ENCODE measurements at regions not wholly inside any gene's neighbourhood (a gene's known extent, or its start where the extent isn't known, plus 50 kb on each side); places are given as distances from the start of the nearest gene placed in this dataset.

DNA sequence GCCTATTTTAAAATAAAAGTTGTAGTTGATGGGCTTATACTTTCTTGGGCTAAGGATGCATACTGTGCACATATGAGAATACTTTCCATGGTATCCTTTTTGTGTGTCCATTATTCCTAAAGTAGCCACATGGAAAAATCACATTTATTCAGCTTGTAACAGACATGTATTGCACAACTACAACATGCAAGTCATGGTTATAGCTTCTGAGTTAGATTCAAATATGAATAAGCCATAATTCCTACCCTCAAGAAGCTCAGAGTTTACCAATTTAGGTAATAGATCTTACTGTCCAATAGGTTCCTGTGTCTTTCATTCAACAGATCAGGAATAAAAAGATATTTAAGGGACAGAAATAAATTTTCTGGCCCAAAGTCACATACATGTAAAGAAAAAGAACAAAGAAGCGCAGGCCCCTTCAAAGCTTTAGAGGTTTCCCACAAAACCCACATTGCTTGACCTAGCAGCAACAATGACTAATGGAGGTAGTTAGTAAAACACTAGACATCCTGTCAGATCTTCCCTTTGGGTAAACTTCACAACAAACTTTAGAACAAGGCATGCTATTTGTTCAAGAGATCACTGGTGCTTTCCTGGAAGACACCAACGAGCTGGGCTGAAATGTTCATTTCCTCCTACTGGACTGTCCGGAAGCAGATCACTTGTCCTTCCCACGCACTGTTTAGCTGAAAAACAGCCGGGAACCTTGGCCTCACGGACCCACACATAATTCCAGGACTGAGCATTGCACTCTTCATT lies 78.4 kb upstream of the ITGA1 start:
- in situ Hi-C loops (cut with MboI; ENCODE audit: low sequenced_read_pairs), result no loop called here

DNA sequence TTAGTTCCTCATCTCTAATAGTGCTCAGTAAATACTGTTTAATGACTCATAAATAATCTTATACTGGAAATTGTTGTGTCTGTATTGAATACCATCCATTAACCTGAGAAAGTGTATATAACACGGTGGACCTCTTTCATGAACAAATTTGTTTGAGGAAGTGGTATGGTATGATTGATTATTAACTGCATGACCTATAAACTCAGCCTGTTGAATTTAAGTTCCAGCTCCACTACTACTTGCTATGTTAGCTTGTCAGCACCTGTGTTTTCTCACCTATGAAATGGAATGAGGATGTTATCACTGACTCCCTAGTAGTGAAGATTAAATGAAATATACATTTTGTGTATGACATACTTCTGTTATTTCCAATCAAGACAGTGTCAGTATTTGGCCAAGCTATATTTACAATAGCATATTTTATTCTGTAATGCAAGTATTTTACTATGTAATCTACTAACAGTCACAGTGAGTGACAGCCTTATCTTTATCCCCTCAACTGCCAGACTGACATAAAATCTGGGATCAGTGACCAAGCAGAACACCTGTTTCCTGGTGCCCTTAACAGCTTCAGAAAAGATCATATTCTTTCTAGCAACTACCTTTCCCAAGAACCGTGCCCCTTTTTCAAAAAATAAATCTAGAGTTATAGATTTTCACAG lies 77.3 kb upstream of the ITGA1 start:
- in situ Hi-C loops (cut with MboI; ENCODE audit: low sequenced_read_pairs), result no loop called here

DNA sequence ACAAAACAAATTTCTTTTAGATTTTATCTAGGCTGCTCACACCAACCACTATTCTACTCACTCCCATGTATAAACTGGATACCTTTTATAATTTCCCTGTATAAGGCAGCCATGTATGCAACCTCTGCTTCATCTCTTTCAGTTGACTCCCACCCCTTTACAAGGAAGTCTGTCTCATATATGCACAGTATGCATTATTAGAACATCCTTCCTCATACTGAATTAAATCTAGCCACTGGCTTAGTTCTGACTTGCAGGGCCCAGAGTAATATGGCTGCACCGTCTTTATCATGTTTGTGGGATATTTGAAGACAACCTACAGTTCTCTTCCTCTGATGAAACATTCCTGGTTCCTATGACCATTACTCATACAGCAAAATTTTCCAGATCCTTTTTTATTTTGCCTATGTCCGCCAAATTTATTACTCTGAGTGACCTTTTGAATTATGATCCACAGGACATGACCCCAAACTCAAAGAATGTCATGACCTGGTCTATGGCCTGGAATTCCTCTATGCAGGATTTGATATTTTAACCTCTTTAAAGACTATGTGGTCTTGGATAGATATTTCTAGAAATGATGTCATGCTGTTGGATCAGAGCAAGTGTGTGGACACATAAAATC lies 76.6 kb upstream of the ITGA1 start:
- in situ Hi-C loops (cut with MboI; ENCODE audit: low sequenced_read_pairs), result no loop called here

DNA sequence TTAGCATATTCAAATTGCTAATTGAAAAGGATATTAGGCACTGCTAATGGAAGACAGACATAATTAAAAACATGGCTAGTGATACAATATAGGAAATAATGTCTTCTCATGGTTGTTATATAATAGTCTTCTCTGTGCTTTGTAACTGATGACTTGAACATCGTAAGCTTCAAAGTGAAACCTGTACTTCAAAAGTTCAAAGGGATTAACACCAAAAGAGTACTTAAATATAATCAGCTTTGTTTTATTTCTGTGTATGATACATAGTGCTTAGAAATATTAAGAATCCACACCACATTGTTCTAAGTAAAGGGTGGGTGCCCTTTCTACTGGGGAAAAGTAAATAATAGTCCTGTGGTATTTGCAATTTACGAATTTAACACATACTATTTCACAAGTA lies 75.4 kb upstream of the ITGA1 start:
- in situ Hi-C loops (cut with MboI; ENCODE audit: low sequenced_read_pairs), result no loop called here

DNA sequence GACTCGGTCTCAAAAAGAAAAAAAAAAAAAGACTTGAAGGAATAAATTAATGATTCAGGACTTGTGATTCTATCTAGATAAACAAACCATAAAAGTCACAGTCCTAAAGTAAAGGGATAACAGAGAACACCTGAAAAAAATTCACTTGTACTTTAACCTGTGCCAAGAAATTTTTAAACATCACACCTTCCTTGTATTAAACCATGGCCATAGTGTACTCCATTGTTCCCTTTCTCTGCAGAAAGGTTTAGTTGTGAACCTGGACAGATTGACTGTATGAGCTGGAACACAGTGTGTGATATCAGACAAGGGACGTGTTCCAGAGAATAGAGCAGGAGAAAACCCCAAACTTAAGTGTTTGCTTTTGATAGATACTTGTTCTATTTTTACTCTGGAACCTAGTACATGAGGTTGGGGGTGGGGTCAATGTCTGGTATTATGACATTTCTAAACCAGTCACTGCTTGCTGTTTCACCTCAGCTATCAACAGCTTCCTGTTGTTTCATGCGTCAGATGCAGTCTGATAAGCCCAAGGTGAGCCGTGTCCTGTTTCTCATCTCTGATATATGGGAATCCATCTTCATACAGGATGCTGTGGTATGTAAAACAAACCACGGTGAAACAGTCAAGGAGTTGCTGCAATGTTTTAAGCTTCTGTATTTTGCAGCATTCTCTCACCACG lies 62.5 kb upstream of the ITGA1 start:
- in situ Hi-C loops (cut with MboI; ENCODE audit: low sequenced_read_pairs), result no loop called here

DNA sequence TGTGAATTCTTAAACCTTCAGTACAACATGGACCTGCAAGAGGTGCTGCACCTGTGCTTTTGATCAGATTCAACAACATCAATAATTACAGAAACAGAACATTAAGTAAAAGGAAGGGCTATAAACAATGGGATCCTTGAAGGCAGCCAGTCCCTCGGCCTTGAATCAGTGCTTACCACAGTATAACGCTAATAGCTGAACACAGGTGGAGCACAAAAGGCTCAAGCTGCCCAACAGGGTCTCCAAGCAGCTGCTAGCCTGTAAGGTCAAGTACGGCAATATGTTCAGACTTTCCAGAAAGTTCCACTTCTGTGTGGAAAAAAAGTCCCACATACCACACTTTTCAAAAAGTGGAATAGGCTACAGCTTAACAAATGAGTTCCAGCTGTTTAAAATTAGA lies 61.9 kb upstream of the ITGA1 start:
- in situ Hi-C loops (cut with MboI; ENCODE audit: low sequenced_read_pairs), result no loop called here

DNA sequence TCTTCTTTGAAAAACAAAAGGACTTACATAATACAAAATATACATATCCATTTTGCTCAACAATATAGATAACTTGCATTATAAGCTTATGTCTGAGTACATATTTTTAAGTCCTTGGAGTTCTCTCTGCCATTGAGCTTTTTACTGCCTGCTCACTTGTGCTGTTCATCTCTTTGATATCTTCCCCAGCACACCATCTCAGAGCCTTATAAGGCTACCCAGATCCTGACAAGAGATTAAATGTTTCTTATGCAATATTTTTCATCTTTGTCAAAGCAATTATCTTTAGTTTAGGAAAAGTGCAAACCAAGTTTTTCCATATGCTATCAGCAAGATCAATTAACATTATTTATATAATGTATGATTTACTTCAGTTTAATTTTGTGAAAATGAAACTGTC lies 60.7 kb upstream of the ITGA1 start:
- in situ Hi-C loops (cut with MboI; ENCODE audit: low sequenced_read_pairs), result no loop called here

DNA sequence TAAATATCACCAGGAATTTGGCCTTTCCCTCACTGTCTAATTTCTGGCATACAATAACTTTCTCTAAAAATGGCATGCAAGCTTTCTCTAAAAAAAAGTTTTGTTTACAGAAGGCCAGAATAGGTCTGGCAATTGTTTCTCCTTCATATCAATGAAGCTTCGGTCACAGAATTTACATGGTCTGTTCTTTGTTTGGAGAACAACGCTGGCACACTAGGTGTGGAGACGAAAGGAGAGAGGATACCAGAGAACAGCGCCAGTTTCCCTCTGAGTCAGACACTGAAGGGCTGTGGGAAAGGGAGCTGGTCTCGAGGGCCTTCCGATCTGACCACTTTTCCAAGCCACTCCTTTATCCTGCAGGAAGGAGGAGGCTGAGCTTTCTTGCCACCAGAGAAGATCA lies 60.1 kb upstream of the ITGA1 start:
- in situ Hi-C loops (cut with MboI; ENCODE audit: low sequenced_read_pairs), result no loop called here

DNA sequence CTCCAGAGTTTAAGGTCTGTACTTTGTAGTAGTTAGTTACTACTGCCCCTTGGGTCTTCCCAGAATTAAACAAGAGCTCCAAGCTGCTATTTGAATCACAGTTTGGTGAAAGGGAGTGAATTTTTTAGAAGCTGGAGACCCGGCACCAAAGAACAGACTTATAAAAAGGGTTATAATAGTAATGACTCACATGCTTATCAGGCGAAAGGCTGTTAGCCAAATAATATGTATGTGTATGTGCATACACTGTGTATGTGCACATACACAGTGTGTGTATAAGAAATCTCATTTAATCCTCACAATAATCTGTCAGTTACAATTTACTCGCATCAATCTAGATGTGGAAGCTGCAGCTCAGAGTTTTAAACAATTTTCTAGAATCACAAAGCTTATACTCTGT lies 59.5 kb upstream of the ITGA1 start:
- in situ Hi-C loops (cut with MboI; ENCODE audit: low sequenced_read_pairs), result no loop called here

DNA sequence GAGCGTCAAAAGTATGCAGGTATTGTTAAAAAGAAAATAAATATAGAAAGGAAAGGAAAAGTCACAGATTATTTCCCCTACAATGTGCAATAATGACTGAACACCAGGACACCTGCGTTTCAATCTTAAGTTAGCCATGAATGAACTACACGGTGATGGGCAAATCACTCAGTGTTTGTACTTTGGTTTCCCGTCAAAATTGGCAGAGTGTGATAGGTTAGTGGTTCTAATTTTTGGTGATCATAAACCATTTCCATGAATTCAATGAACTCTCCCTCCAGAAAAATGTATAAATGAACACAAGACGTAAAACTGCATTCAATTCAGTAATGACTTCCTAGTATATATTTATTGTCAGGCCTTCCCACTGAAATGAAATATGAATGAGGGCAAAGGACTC lies 59.0 kb upstream of the ITGA1 start:
- in situ Hi-C loops (cut with MboI; ENCODE audit: low sequenced_read_pairs), result no loop called here

DNA sequence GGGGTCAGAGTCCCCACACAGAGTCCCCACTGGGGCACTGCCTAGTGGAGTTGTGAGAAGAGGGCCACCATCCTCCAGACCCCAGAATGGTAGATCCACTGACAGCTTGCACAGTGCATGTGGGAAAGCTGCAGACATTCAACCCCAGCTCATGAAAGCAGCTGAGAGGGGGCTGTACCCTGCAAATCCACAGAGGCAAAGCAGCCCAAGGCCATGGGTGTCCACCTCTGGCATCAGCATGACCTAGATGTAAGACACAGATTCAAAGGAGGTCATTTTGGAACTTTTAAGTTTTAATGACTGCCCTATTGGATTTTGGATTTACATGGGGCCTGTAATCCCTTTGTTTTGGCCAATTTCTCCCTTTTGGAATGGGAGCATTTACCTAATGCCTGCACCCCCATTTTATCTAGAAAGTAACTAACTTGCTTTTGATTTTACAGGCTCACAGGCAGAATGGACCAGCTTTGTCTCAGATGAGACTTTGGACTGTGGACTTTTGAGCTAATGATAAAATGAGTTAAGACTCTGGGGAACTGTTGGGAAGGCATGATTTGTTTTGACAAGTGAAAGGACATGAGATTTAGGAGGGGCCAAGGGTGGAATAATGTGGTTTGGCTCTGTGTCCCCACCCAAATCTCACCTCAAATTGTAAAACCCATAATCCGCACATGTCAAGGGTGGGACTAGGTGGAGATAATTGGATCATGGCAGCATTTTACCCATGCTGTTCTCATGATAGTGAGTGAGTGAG lies 56.3 kb upstream of the ITGA1 start:
- in situ Hi-C loops (cut with MboI; ENCODE audit: low sequenced_read_pairs), result no loop called here

DNA sequence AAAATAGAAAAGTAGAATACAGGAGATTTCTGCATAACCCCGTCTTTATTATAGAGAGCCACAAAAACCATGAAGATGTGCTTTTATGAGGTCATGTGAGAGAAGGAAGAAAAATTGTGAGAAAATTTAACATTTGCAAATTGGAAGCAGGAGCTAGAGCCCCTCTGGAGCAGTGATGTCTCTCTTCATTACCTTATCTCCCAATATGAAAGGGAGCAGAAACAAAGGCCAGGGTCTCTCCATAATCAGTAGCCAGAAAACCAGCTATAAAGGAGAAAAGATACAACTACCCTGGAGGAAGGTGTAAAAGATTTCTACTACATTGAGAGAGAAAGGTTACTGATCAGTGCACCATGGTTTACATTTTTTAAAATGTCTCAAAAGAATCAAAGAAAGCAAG lies 53.2 kb upstream of the ITGA1 start:
- in situ Hi-C loops (cut with MboI; ENCODE audit: low sequenced_read_pairs), result no loop called here

DNA sequence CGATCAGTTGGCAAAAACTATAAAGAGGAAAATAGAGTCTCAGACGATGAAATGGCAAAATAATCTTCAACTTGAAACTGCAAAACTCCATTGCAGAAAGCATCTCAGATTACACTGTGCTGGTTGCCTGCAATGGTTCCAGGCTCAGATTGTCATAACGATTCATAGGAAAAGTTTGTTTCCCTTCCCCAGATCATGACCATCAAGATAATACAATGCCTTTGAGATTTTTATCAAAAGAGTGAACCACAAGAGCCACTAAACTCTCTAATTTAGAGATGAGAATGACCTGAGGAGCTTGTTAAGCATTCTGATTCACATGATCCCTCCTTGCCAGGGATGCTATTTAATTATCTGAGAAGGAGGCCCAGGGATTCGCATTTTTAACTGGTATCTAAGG lies 52.6 kb upstream of the ITGA1 start:
- in situ Hi-C loops (cut with MboI; ENCODE audit: low sequenced_read_pairs), result no loop called here

All from HL-60/S4 (cell line).